Suprapubic skin (tissue), 4 donors: ENCODE measurements at regions not wholly inside any gene's neighbourhood (a gene's known extent, or its start where the extent isn't known, plus 50 kb on each side); places are given as distances from the start of the nearest gene placed in this dataset.

Experiments
- CTCF ChIP-seq, 2 donors: fragments of 200-600 bp in 1 of 2; fragments of 450-650 bp in 1 of 2; sonication (generic) in 1 of 2; IDR thresholded peaks; one replicate each; pipeline ENCODE4 v1.5.1; 2016 to 2019; ENCODE audit warnings: antibody characterized with exemption in 2 of 2, mild to moderate bottlenecking in 1 of 2, moderate library complexity in 1 of 2
- EP300 ChIP-seq: sonication (generic); formaldehyde crosslinking; IDR thresholded peaks from one replicate; pipeline ENCODE4 v1.6.1; 2017; ENCODE audit warnings: antibody characterized with exemption
- POLR2A ChIP-seq, 2 donors: fragments of 450-650 bp; IDR thresholded peaks; one replicate each; pipeline ENCODE4 v1.6.1; 2017; ENCODE audit warnings: antibody characterized with exemption in 2 of 2, mild to moderate bottlenecking in 2 of 2, moderate library complexity in 2 of 2
- POLR2AphosphoS5 ChIP-seq, 3 donors: sonication (generic); formaldehyde crosslinking; IDR thresholded peaks; one replicate each; pipeline ENCODE4 v1.6.1; 2017; ENCODE audit warnings: antibody characterized with exemption in 3 of 3

- no peak for TF ChIP-seq EP300
- TF ChIP-seq CTCF (IDR thresholded peaks at IDR 0.05) = no peak
- TF ChIP-seq POLR2A (IDR thresholded peaks at IDR 0.05) = no peak
- no peak for TF ChIP-seq POLR2AphosphoS5 (IDR thresholded peaks at IDR 0.05)
Observed at GRCh38 chr9:30382271-30382670, 2002.2 kb upstream of the ACO1 start.
